Hepatocyte (in vitro differentiated cells): ENCODE measurements at regions not wholly inside any gene's neighbourhood (a gene's known extent, or its start where the extent isn't known, plus 50 kb on each side); places are given as distances from the start of the nearest gene placed in this dataset.

Experiments used
- DNase-seq: peaks from one replicate; pipeline ENCODE4 v3.0.0-alpha.2; 2016; ENCODE audit warnings: low spot score
- H2AFZ ChIP-seq: fragments of 200-600 bp; sonication (generic); 2 replicates; pipeline ENCODE4 v1.6.0; 2016; ENCODE audit warnings: antibody characterized with exemption, mild to moderate bottlenecking
- H3K27ac ChIP-seq: fragments of 200-600 bp; sonication (generic); 2 replicates; pipeline ENCODE4 v1.5.1; 2016; ENCODE audit warnings: mild to moderate bottlenecking
- H3K27me3 ChIP-seq: fragments of 200-600 bp; sonication (generic); 2 replicates; pipeline ENCODE4 v1.6.1; 2016
- H3K36me3 ChIP-seq: fragments of 200-600 bp; sonication (generic); replicated peaks from 2 replicates; pipeline ENCODE4 v1.5.1; 2016; ENCODE audit warnings: low read depth; ENCODE audit not compliant: insufficient read depth
- H3K4me1 ChIP-seq: fragments of 200-600 bp; sonication (generic); 2 replicates; pipeline ENCODE4 v1.5.1; 2016; ENCODE audit warnings: mild to moderate bottlenecking, moderate library complexity; ENCODE audit not compliant: insufficient read depth
- H3K4me2 ChIP-seq: fragments of 200-600 bp; sonication (generic); 2 replicates; pipeline ENCODE4 v1.6.0; 2016
- H3K4me3 ChIP-seq: fragments of 200-600 bp; sonication (generic); 2 replicates; pipeline ENCODE4 v1.5.1; 2016; ENCODE audit warnings: mild to moderate bottlenecking
- H3K79me2 ChIP-seq: fragments of 200-600 bp; sonication (generic); 2 replicates; pipeline ENCODE4 v1.6.0; 2017; ENCODE audit warnings: mild to moderate bottlenecking
- H3K9me2 ChIP-seq: fragments of 200-600 bp; sonication (generic); replicated peaks from 2 replicates; pipeline ENCODE4 v1.6.0; 2017; ENCODE audit warnings: mild to moderate bottlenecking; ENCODE audit not compliant: insufficient read depth
- H3K9me3 ChIP-seq: fragments of 200-600 bp; sonication (generic); 2 replicates; pipeline ENCODE4 v1.5.1; 2016; ENCODE audit warnings: low read depth, mild to moderate bottlenecking
- H4K20me1 ChIP-seq: fragments of 200-600 bp; sonication (generic); 2 replicates; pipeline ENCODE4 v1.6.0; 2016; ENCODE audit warnings: mild to moderate bottlenecking; ENCODE audit not compliant: insufficient read depth, poor library complexity, severe bottlenecking
- CTCF ChIP-seq: fragments of 200-600 bp; sonication (generic); IDR thresholded peaks from 2 replicates; pipeline ENCODE4 v1.5.1; 2016; ENCODE audit warnings: antibody characterized with exemption, mild to moderate bottlenecking; ENCODE audit not compliant: poor library complexity
- EZH2 ChIP-seq: fragments of 200-600 bp; sonication (generic); IDR thresholded peaks from 2 replicates; pipeline ENCODE4 v1.6.1; 2016; ENCODE audit warnings: antibody characterized with exemption, mild to moderate bottlenecking, borderline replicate concordance
- EZH2phosphoT487 ChIP-seq: fragments of 200-600 bp; sonication (generic); IDR thresholded peaks from one replicate; pipeline ENCODE4 v1.6.1; 2018; ENCODE audit warnings: antibody characterized with exemption, mild to moderate bottlenecking, low read depth, moderate library complexity; ENCODE audit not compliant: unreplicated experiment, severe bottlenecking
- WGBS: methylation state at CpG from one replicate; pipeline ENCODE4 v1.1.6; 2016; ENCODE audit warnings: low lambda C conversion rate; ENCODE audit errors: missing lambda C conversion rate; 5-methylcytosine and 5-hydroxymethylcytosine counted together

- Histone ChIP-seq H3K27ac (no peak overlapping the region), H3K4me3 (no peak overlapping the region), H3K36me3 (no peaks in the 10 kb centered on the region), H3K9me3 (no peaks in the 10 kb centered on the region), H3K4me2 (no peak overlapping the region), H3K79me2 (no peaks in the 10 kb centered on the region), H3K27me3 (no peaks in the 10 kb centered on the region), H3K4me1 (no peaks in the 10 kb centered on the region), H3K9me2 (no peaks in the 10 kb centered on the region), H2AFZ (no peak overlapping the region), H4K20me1 (no peaks in the 10 kb centered on the region)
- no peak for DNase-seq
- WGBS, result 79% methylated on average over 3 of the region's 3 CpGs
- TF ChIP-seq CTCF, result no peak
- TF ChIP-seq EZH2, result no peak
- TF ChIP-seq EZH2phosphoT487, result no peak
Measured at GRCh38 chr7:109179601-109180000, 609.9 kb downstream of the DNAJB9 start.

- no peak for DNase-seq
- H3K4me1 ChIP-seq, result no peaks in the 10 kb centered on the region
- 87% methylated on average over 2 of the region's 2 CpGs for whole genome bisulfite sequencing
- no peak overlapping the region for H3K4me3 ChIP-seq
- H3K27ac ChIP-seq, result no peak overlapping the region
- H3K9me3 ChIP-seq, result no peaks in the 10 kb centered on the region
- H4K20me1 ChIP-seq, result no peaks in the 10 kb centered on the region
- no peak overlapping the region for H3K4me2 ChIP-seq
- H3K79me2 ChIP-seq, result no peaks in the 10 kb centered on the region
- H3K9me2 ChIP-seq, result no peaks in the 10 kb centered on the region
- TF ChIP-seq EZH2phosphoT487, result no peak
- no peak for TF ChIP-seq CTCF
- no peak for TF ChIP-seq EZH2
- H3K27me3 ChIP-seq, result no peaks in the 10 kb centered on the region
- no peak overlapping the region for H2AFZ ChIP-seq
- no peaks in the 10 kb centered on the region for H3K36me3 ChIP-seq
Measured at GRCh38 chr7:109190766-109191398, 621.2 kb downstream of the DNAJB9 start.

- H3K27me3 ChIP-seq, result no peaks in the 10 kb centered on the region
- no peak overlapping the region for H3K27ac ChIP-seq
- H3K9me2 ChIP-seq, result no peaks in the 10 kb centered on the region
- no peaks in the 10 kb centered on the region for H4K20me1 ChIP-seq
- 91% methylated on average over 2 of the region's 2 CpGs for WGBS
- no peak overlapping the region for H3K4me2 ChIP-seq
- H3K36me3 ChIP-seq, result no peaks in the 10 kb centered on the region
- H3K79me2 ChIP-seq, result no peaks in the 10 kb centered on the region
- H3K9me3 ChIP-seq, result no peaks in the 10 kb centered on the region
- no peak for DNase-seq
- H3K4me3 ChIP-seq, result no peak overlapping the region
- H2AFZ ChIP-seq, result no peak overlapping the region
- TF ChIP-seq CTCF, result no peak
- no peak for TF ChIP-seq EZH2
- TF ChIP-seq EZH2phosphoT487, result no peak
- no peaks in the 10 kb centered on the region for H3K4me1 ChIP-seq
Measured at GRCh38 chr7:109206196-109206595, 636.5 kb downstream of the DNAJB9 start.

GRCh38 chr7:109213081-109213480 is 643.4 kb downstream of the DNAJB9 start:
- no peaks in the 10 kb centered on the region for H3K9me2 ChIP-seq
- H4K20me1 ChIP-seq, result no peaks in the 10 kb centered on the region
- 73% methylated on average over 3 of the region's 3 CpGs for WGBS
- no peak for DNase-seq
- TF ChIP-seq CTCF, result no peak
- TF ChIP-seq EZH2phosphoT487, result no peak
- TF ChIP-seq EZH2, result no peak
- H3K79me2 ChIP-seq, result no peaks in the 10 kb centered on the region
- H3K4me1 ChIP-seq, result no peaks in the 10 kb centered on the region
- no peak overlapping the region for H3K4me2 ChIP-seq
- H3K9me3 ChIP-seq, result no peaks in the 10 kb centered on the region
- no peak overlapping the region for H3K4me3 ChIP-seq
- H3K27ac ChIP-seq, result no peak overlapping the region
- H2AFZ ChIP-seq, result no peak overlapping the region
- no peaks in the 10 kb centered on the region for H3K36me3 ChIP-seq
- no peaks in the 10 kb centered on the region for H3K27me3 ChIP-seq
